IPS-18c (cell line): ENCODE measurements at regions not wholly inside any gene's neighbourhood (a gene's known extent, or its start where the extent isn't known, plus 50 kb on each side); places are given as distances from the start of the nearest gene placed in this dataset.
"Not testable (repeated sequence)": the region's sequence is repeated elsewhere in the genome, so short reads cannot be mapped to it uniquely, and the experiment has no call there.

Experiments
- H3K4me3 ChIP-seq: 2 replicates; pipeline ENCODE4 v1.7.0; 2013; ENCODE audit warnings: low read depth, mild to moderate bottlenecking, low read length, moderate library complexity; ENCODE audit not compliant: insufficient read depth
- H3K9me3 ChIP-seq: one replicate; pipeline ENCODE4 v1.6.1; 2013; ENCODE audit warnings: mild to moderate bottlenecking, low read length, moderate library complexity; ENCODE audit not compliant: control insufficient read depth, insufficient read depth

- H3K4me3 ChIP-seq = no peak overlapping the region
Observed at GRCh38 chr4:135976860-135977259, 1555.4 kb downstream of the PCDH18 start.

DNA sequence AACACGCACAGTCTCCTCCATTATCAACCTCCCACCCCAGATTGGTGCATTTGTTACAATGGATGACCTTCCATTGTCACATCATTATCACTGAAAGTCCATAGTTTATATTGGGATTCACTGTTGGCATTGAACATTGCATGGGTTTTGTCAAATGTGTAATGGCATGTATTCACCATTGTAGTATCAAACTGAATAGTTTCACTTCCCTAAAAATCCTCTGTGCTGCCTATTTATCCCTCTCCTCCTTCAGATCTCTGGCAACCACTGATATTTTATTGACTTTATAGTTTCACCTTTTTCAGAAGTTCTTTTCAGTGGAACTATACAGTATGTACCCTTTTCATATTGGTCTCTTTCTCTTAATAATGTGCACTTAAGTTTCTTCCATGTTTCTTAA lies 1565.4 kb downstream of the PCDH18 start:
- no peaks in the 10 kb centered on the region for H3K9me3 ChIP-seq
- H3K4me3 ChIP-seq = no peak overlapping the region

More at GRCh38 chr4:135976860-135977259, 1555.4 kb downstream of the PCDH18 start:
- peaks cover 2% of the 10 kb centered on the region for H3K9me3 ChIP-seq

DNA sequence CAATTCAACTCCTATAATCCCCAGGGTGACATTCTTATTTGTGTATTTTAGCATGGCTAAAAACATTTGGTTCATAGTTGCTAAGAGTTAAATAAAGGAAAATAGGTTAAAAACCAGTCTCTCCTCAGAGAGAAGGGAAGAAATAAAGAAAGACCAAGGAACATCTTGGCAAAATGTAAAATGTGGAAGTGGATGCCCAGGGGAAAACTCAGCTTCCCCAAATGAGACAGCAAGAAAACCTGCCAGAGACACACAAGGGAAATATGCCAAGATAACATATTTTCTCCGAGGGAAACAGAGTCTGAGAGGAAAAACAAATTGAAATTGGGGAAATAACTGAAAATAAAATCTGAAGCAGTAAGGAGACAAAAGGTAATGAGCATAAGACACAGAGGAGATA lies 1569.3 kb downstream of the PCDH18 start:
- Histone ChIP-seq H3K9me3 (no peaks in the 10 kb centered on the region), H3K4me3 (no peak overlapping the region)

GRCh38 chr4:135949931-135950330 lies 1582.4 kb downstream of the PCDH18 start:
- H3K9me3 ChIP-seq = no peaks in the 10 kb centered on the region
- H3K4me3 ChIP-seq = no peak overlapping the region

DNA sequence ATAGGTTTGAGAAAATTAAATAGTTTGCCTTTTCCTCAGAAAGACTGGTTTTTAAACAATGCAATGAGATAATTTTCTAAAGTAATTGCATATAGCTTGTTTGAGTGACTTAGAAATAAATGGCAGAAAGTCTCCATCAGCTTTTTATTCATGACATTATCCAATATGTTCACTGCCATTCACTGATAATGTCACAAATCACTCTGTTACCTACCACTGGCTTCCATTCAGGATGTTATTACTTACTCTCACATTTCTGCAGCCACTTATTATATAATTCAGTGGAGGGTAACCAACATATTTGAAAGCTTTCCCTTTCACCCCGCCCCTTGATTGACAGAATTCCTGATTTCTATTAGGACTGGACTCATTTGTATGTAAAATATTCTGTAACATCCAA lies 1583.5 kb downstream of the PCDH18 start:
- Histone ChIP-seq H3K9me3 (no peaks in the 10 kb centered on the region), H3K4me3 (no peak overlapping the region)

DNA sequence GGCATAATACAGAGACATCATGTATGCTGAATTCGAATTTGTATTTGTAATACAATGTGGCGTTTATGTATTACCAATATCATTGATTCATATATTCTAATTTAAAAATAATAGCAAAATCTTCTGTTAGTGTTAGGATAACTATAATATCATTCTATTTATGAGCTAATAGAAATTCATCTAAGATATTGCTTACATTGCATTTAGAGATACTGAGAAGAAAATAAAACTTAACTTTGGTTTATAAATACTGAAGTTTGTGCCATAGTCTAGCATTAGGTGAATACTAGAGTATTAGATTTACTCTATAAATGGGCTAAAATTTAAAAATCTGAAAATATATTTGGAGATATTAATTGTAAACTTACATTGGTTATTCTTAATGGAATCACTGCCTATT lies 1590.6 kb downstream of the PCDH18 start:
- H3K4me3 ChIP-seq = no peak overlapping the region
- H3K9me3 ChIP-seq = no peaks in the 10 kb centered on the region

DNA sequence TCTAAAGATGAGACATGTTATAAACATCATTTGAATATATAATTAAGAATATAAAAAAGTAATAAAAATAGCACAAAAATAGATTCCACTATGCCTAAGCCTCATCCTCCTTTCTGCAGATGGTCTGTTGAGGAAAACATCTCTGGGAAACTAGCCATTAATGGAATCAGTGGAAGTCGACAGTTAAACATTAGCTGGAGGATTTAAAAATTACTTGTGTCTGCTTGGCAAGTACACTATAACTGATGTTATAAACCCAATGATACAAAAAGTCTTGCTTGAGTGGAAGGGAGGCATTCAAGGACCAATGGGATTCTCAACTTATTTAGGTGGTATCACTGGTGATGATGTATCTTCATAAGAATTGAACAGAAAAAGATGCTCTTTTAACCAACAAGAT lies 1598.3 kb downstream of the PCDH18 start:
- no peaks in the 10 kb centered on the region for H3K9me3 ChIP-seq
- H3K4me3 ChIP-seq = no peak overlapping the region

- no peaks in the 10 kb centered on the region for H3K9me3 ChIP-seq
- no peak overlapping the region for H3K4me3 ChIP-seq
Observed at GRCh38 chr4:135927651-135928050, 1604.6 kb downstream of the PCDH18 start.

DNA sequence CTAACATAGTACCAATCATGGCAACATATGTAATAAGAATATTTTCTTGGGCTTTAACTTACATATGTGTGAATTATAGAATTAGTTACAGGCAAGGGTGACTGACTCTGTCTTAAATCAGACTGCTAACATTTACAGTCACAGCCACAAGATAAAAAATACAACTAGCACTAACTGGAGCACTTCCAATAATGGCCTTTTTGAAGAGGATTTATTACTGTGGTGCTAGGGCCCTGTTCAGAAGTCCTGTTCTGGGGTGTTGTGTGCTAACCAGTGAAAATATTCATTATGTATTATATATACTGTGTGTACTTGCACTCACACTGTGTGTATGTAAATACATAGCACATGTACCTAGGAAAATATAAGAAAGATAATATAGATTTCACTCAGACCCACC lies 1611.2 kb downstream of the PCDH18 start:
- Histone ChIP-seq H3K9me3 (no peaks in the 10 kb centered on the region), H3K4me3 (no peak overlapping the region)

DNA sequence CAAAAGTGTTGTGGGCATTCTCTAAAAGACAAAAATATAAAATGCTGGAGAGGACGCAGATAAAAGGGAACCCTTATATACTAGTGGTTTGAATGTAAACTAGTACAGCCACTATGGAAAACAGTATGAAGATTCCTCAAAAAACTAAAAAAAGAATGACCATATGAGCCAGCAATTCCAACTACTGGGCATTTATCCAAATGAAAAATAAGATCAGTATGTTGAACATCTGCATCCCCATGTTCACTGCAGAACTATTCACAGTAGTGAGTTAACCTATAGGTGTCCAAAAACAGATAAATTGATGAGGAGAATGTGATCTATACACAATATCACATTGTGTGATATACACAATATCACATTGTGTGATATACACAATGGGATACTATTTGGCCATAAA lies 1615.3 kb downstream of the PCDH18 start:
- H3K9me3 ChIP-seq = no peaks in the 10 kb centered on the region

DNA sequence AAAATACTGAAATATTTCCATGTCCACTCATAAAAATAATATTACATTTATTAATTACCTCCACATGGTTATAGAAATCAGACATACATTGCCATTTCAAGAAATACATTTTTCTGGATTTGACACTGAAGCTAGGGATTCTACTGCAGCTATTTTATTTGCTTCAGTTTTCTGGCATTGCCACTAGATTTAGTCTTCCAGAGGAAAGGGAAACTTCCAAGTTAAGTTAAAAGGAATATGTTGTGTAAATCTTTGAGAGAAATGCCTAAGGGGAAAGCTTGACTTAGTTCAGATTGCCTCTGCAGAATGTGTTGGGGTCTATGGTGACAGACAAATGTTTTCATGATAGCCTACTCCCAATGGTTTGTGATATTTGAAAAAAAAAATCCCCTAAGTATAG lies 1631.3 kb downstream of the PCDH18 start:
- no peaks in the 10 kb centered on the region for H3K9me3 ChIP-seq
- no peak overlapping the region for H3K4me3 ChIP-seq

More for the DNA sequence above, 1615.3 kb downstream of the PCDH18 start:
- no peak overlapping the region for H3K4me3 ChIP-seq

DNA sequence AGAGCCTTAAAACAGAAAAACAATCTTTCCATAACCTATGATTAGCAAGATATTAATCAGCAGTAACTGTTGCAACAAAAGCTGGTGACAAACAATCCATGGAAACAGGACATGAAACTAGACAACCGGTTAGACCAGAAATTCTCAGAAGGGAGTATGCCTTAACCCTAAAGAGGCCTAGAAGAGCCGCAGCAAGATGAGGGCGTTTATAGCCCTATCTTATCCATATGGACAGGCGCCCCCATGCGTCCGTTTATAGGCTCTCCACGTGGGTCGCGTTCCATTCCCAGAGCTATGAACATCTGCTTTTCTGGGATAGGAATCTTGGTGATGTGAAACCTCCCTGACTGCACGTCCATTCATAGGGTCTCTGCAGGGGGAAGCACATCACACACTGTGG lies 1662.7 kb upstream of the PABPC4L start:
- not testable (repeated sequence) for H3K4me3 ChIP-seq, H3K9me3 ChIP-seq

GRCh38 chr4:135840781-135841180 lies 1639.2 kb upstream of the PABPC4L start:
- Histone ChIP-seq H3K9me3 (no peaks in the 10 kb centered on the region), H3K4me3 (no peak overlapping the region)

DNA sequence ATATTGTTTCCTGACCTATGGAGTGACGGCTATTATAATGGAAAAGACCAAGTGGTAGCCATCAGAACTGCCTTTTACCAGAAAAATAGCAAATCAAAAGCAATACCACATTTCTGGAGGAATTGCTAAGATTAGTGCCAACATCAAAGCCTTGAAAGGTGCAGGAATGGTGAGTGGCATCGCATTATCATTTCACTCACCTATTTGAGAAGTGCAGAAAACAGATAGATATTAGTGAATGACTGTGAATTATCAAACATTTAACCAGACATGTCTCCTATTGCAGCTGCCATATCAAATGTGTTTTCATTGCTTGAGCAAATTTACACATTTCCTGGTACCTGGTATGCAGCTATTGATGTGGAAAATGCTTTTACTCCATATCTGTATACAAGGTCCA lies 1638.1 kb upstream of the PABPC4L start:
- Histone ChIP-seq H3K4me3 (no peak overlapping the region), H3K9me3 (no peaks in the 10 kb centered on the region)

- Histone ChIP-seq H3K4me3 (no peak overlapping the region), H3K9me3 (no peaks in the 10 kb centered on the region)
Observed at GRCh38 chr4:135838889-135839288, 1637.3 kb upstream of the PABPC4L start.

DNA sequence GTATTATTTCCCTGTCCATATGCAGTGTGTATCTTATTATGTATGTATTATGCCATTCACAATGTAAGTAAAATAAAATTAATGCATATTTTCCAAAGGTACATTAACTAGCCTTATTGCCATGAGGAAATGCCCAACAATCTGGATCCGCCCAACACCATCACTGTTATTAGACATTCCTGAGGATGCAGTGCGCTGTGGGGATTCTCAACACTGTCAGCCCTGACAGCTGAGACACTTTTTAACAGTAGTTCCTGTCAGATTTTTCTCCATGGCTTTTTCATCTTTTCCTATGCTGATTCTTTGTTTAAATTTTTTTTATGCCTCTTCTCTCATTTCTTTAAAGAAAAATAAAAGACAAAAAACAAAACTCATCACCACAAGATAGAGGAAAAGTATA lies 1632.9 kb upstream of the PABPC4L start:
- H3K9me3 ChIP-seq = no peaks in the 10 kb centered on the region
- no peak overlapping the region for H3K4me3 ChIP-seq

DNA sequence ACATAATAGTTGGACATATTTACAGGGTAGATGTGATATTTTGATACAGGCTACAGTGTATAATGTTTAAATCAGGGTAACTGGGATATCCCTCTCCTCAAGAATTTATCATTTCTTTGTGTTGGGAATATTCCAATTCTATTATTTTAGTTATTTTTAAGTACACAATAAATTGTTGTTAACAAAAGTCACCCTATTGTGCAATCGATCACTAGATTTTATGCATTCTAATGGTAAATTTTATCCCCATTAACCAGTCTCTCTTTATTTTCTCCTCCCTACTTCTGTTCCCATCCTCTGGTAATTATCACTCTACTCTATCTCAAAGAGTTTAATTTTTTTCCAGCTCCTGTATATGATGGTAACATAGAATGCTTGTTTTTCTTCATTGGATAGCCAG lies 1631.9 kb upstream of the PABPC4L start:
- H3K4me3 ChIP-seq = no peak overlapping the region
- H3K9me3 ChIP-seq = no peaks in the 10 kb centered on the region

DNA sequence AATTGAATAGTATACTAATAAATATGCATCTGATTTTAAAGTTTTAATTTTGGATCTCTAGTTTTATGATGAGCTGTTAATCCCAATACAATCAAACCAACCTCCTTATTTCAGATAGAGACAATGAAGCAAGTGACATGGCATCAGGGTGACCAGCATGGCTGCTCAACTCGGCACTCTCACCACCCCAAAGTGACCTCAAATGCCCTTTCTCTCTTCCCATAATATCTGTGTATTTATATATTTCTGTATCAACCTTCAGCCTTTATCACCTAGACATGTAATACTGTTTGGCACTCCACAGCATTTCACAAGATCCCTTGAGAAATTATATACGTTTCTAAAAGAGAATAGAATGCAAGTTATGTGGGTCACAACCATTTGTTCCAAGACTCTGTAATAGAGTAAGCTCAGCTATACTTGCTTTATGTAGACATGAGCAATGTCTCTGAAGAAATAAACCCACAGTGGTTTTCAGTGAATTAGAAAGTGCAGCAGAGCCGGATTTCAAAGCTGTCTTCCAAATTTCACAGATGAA lies 1623.2 kb upstream of the PABPC4L start:
- no peak overlapping the region for H3K4me3 ChIP-seq
- no peaks in the 10 kb centered on the region for H3K9me3 ChIP-seq

GRCh38 chr4:135804785-135805184 lies 1603.2 kb upstream of the PABPC4L start:
- H3K4me3 ChIP-seq = no peak overlapping the region

More at GRCh38 chr4:135804785-135805184, 1603.2 kb upstream of the PABPC4L start:
- H3K9me3 ChIP-seq = no peaks in the 10 kb centered on the region
